ENCODE measurements at regions not wholly inside any gene's neighbourhood (a gene's known extent, or its start where the extent isn't known, plus 50 kb on each side); places are given as distances from the start of the nearest gene placed in this dataset.

DNA sequence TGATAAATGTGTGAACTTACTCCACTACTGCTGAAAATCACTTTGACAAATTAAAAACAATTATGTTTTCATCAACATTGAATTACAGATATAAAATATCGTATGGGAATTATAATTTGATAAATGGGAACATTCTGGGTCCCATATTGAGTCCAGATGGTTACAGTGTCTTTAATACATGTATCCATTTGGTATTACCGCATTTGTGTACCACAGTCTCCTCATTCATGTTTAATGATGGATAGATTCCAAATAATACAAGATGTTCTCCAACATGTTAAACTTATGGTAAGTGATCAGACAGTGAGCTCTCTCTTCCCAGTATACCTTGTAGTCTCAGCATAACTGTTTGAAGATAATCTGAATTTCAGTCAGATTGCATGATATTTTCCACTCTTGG is 1706.8 kb upstream of the PCDH7 start:
- no peak for DNase-seq (ENCODE audit: low read depth in 1 of 2, low spot score in 1 of 2)
- H3K27ac ChIP-seq (replicated peaks): no peak overlapping the region
- H3K27me3 ChIP-seq (ENCODE audit: insufficient read depth, poor library complexity, severe bottlenecking): no peaks in the 10 kb centered on the region
- no peak overlapping the region for H3K4me3 ChIP-seq (replicated peaks; ENCODE audit: insufficient read depth, low read length)
- TF ChIP-seq, protein P1, sequence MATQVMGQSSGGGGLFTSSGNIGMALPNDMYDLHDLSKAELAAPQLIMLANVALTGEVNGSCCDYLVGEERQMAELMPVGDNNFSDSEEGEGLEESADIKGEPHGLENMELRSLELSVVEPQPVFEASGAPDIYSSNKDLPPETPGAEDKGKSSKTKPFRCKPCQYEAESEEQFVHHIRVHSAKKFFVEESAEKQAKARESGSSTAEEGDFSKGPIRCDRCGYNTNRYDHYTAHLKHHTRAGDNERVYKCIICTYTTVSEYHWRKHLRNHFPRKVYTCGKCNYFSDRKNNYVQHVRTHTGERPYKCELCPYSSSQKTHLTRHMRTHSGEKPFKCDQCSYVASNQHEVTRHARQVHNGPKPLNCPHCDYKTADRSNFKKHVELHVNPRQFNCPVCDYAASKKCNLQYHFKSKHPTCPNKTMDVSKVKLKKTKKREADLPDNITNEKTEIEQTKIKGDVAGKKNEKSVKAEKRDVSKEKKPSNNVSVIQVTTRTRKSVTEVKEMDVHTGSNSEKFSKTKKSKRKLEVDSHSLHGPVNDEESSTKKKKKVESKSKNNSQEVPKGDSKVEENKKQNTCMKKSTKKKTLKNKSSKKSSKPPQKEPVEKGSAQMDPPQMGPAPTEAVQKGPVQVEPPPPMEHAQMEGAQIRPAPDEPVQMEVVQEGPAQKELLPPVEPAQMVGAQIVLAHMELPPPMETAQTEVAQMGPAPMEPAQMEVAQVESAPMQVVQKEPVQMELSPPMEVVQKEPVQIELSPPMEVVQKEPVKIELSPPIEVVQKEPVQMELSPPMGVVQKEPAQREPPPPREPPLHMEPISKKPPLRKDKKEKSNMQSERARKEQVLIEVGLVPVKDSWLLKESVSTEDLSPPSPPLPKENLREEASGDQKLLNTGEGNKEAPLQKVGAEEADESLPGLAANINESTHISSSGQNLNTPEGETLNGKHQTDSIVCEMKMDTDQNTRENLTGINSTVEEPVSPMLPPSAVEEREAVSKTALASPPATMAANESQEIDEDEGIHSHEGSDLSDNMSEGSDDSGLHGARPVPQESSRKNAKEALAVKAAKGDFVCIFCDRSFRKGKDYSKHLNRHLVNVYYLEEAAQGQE (IDR thresholded peaks at IDR 0.05; ENCODE audit: insufficient replicate concordance, low read depth): no peak
- TF ChIP-seq, protein P2, sequence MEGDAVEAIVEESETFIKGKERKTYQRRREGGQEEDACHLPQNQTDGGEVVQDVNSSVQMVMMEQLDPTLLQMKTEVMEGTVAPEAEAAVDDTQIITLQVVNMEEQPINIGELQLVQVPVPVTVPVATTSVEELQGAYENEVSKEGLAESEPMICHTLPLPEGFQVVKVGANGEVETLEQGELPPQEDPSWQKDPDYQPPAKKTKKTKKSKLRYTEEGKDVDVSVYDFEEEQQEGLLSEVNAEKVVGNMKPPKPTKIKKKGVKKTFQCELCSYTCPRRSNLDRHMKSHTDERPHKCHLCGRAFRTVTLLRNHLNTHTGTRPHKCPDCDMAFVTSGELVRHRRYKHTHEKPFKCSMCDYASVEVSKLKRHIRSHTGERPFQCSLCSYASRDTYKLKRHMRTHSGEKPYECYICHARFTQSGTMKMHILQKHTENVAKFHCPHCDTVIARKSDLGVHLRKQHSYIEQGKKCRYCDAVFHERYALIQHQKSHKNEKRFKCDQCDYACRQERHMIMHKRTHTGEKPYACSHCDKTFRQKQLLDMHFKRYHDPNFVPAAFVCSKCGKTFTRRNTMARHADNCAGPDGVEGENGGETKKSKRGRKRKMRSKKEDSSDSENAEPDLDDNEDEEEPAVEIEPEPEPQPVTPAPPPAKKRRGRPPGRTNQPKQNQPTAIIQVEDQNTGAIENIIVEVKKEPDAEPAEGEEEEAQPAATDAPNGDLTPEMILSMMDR (IDR thresholded peaks at IDR 0.05; ENCODE audit: insufficient read depth, low read length): no peak
- no peak for TF ChIP-seq SPI1 (IDR thresholded peaks at IDR 0.05; ENCODE audit: borderline replicate concordance, low read depth)
- TF ChIP-seq GABPA (IDR thresholded peaks at IDR 0.05; ENCODE audit: low read depth): no peak
- TF ChIP-seq POLR2AphosphoS5 (IDR thresholded peaks at IDR 0.05; ENCODE audit: low read depth): no peak

DNA sequence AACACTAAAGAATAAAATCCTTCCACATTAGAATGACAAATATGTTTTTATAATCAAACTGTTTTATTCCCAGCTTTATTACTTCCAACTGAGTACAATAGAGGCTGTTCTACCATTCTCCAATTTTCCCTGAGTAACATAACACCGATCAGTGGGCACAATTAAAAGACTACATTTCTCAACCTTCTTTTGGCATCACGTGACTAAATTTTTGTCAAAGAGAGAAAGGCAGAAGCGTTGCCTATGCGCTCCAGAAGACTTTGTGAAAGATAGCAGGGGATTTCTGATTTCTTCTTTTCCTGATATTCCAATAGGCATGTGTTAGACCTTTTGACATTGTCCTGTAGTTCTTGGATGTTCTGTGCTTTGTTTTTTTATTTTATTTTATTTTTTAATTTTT is 1705.6 kb upstream of the PCDH7 start:
- no peaks in the 10 kb centered on the region for H3K27me3 ChIP-seq (ENCODE audit: insufficient read depth, poor library complexity, severe bottlenecking)
- no peak for DNase-seq (ENCODE audit: low read depth in 1 of 2, low spot score in 1 of 2)
- TF ChIP-seq POLR2AphosphoS5 (IDR thresholded peaks at IDR 0.05; ENCODE audit: low read depth) (no peak), GABPA (IDR thresholded peaks at IDR 0.05; ENCODE audit: low read depth) (no peak), SPI1 (IDR thresholded peaks at IDR 0.05; ENCODE audit: borderline replicate concordance, low read depth) (no peak)
- TF ChIP-seq, protein P2 (IDR thresholded peaks at IDR 0.05; ENCODE audit: insufficient read depth, low read length): no peak
- TF ChIP-seq, protein P1 (IDR thresholded peaks at IDR 0.05; ENCODE audit: insufficient replicate concordance, low read depth): no peak
- H3K4me3 ChIP-seq (replicated peaks; ENCODE audit: insufficient read depth, low read length): no peak overlapping the region
- H3K27ac ChIP-seq (replicated peaks): no peak overlapping the region

DNA sequence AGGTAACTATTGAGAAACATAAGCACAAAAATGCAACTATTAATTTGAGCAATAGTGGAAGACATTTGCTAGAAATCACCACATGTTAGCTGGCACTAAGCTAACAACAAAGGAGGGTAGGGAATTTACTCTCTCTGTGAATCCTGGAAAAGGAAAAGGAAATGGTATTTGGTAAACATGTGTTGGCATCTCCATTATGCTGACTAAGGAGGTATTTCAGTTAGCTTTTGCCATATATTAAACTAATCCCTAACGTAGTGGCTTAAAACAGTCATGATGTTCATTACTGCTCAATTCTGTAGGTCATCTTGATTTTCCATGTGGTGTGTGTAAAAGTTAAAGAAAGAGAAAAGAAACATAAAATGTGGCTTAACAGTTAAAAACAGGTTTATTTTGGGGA is 1686.5 kb upstream of the PCDH7 start:
- no peak overlapping the region for H3K27ac ChIP-seq (replicated peaks)
- TF ChIP-seq GABPA (IDR thresholded peaks at IDR 0.05; ENCODE audit: low read depth): no peak
- TF ChIP-seq, protein P1 (IDR thresholded peaks at IDR 0.05; ENCODE audit: insufficient replicate concordance, low read depth): no peak
- TF ChIP-seq SPI1 (IDR thresholded peaks at IDR 0.05; ENCODE audit: borderline replicate concordance, low read depth): no peak
- TF ChIP-seq POLR2AphosphoS5 (IDR thresholded peaks at IDR 0.05; ENCODE audit: low read depth): no peak
- TF ChIP-seq, protein P2 (IDR thresholded peaks at IDR 0.05; ENCODE audit: insufficient read depth, low read length): no peak
- H3K27me3 ChIP-seq (ENCODE audit: insufficient read depth, poor library complexity, severe bottlenecking): no peaks in the 10 kb centered on the region
- H3K4me3 ChIP-seq (replicated peaks; ENCODE audit: insufficient read depth, low read length): no peak overlapping the region
- DNase-seq (ENCODE audit: low read depth in 1 of 2, low spot score in 1 of 2): no peak

Measured in HL-60 (cell line).